Lower leg skin (tissue), 3 donors: ENCODE measurements at regions not wholly inside any gene's neighbourhood (a gene's known extent, or its start where the extent isn't known, plus 50 kb on each side); places are given as distances from the start of the nearest gene placed in this dataset.

Source experiments
- CTCF ChIP-seq, 3 donors: fragments of 450-650 bp; IDR thresholded peaks; one replicate each; pipeline ENCODE4 v1.5.1; 2016; ENCODE audit warnings: antibody characterized with exemption in 3 of 3, mild to moderate bottlenecking in 3 of 3, moderate library complexity in 2 of 3
- POLR2A ChIP-seq, 2 donors: fragments of 450-650 bp; IDR thresholded peaks; one replicate each; pipeline ENCODE4 v1.6.1; 2016 to 2017; ENCODE audit warnings: antibody characterized with exemption in 2 of 2, mild to moderate bottlenecking in 1 of 2, moderate library complexity in 1 of 2

GRCh38 chr17:13114601-13115031 lies 96.8 kb upstream of the ELAC2 start:
- TF ChIP-seq CTCF (IDR thresholded peaks at IDR 0.05): no peak
- no peak for TF ChIP-seq POLR2A (IDR thresholded peaks at IDR 0.05)
